Retinal pigment epithelial cell (primary cell): ENCODE measurements at regions not wholly inside any gene's neighbourhood (a gene's known extent, or its start where the extent isn't known, plus 50 kb on each side); places are given as distances from the start of the nearest gene placed in this dataset.

Experiments used
- DNase-seq: peaks from one replicate; pipeline ENCODE4 v3.0.0-alpha.2; 2010; ENCODE audit warnings: low read depth
- H3K4me3 ChIP-seq: 2 replicates; pipeline ENCODE4 v1.5.1; 2011; ENCODE audit warnings: mild to moderate bottlenecking, low read length, control low read depth, moderate library complexity
- CTCF ChIP-seq: conservative IDR thresholded peaks from 2 replicates; pipeline ENCODE4 v1.5.1; 2011; ENCODE audit warnings: low read depth, low read length, control low read depth, inconsistent platforms

DNA sequence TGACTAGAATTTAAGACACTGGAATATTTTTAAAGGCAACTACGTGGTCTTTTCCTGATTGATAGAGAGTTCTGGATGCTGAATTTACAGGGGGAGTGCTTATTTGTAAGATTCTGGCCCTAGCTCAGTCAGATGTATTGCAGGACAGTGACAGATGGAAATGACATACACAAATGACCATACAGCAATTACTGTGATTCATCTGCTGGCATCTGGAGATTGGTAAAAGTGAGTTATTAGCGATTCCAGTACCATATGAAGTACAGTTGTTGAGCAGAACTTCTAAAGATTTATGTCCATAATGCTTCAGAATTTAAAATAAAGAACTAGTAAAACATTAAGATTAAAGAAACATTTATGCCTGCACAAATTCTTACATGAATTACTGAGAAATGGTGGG lies 243.2 kb downstream of the CRPPA start:
- TF ChIP-seq CTCF, result no peak
- DNase-seq, result no peak
- H3K4me3 ChIP-seq, result no peak overlapping the region

DNA sequence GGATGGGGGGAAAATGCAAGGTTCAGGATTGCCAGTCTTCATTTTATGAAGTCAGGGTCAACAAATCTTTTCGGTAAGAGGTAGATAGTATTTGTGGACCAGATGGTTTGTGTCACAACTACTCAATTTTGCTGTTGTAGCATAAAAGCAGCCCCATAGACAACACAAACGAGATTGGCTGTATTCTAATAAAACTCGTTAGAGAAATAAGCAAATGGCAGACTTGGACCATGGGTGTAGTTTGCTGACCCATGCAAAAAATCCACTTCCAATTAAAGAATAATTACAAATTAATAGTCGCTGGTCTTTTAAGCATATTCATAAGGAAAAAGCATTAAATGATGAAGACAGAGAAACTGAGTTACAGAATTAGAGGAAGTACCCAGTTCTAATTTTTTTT lies 247.1 kb downstream of the CRPPA start:
- H3K4me3 ChIP-seq, result no peak overlapping the region
- no peak for TF ChIP-seq CTCF
- no peak for DNase-seq

DNA sequence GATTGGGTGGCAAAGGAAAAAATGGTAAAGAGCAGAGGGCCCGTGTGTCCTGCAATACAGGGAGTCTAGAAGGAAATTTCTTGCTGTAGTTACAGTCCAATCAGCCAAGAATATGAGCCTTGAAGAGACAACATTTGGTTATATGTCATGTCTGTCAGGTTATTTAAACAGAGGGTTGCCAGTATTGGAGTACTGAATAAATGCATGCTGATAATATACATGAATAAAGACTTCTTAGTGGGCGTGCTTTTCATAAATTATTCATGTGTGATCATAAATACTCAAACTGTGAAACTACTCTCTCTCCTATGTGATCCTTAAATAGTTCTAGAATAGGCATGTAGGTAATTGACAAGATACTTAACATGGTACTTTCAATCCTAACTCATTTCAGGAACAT lies 249.0 kb downstream of the CRPPA start:
- DNase-seq, result no peak
- no peak for TF ChIP-seq CTCF
- H3K4me3 ChIP-seq, result no peak overlapping the region

- TF ChIP-seq CTCF, result no peak
- no peak overlapping the region for H3K4me3 ChIP-seq
- DNase-seq, result no peak
Measured at GRCh38 chr7:16171928-16172327, 249.4 kb downstream of the CRPPA start.

GRCh38 chr7:16170671-16171070 lies 250.7 kb downstream of the CRPPA start:
- H3K4me3 ChIP-seq, result no peak overlapping the region
- no peak for TF ChIP-seq CTCF
- no peak for DNase-seq

- DNase-seq, result no peak
- no peak for TF ChIP-seq CTCF
- H3K4me3 ChIP-seq, result no peak overlapping the region
Measured at GRCh38 chr7:16169537-16169936, 251.8 kb downstream of the CRPPA start.

- no peak overlapping the region for H3K4me3 ChIP-seq
- DNase-seq, result no peak
- no peak for TF ChIP-seq CTCF
Measured at GRCh38 chr7:16167526-16167925, 253.8 kb downstream of the CRPPA start.
